Endothelial cell of umbilical vein (primary cell): ENCODE measurements at regions not wholly inside any gene's neighbourhood (a gene's known extent, or its start where the extent isn't known, plus 50 kb on each side); places are given as distances from the start of the nearest gene placed in this dataset.

Experiments
- EZH2 ChIP-seq: IDR thresholded peaks from 2 replicates; pipeline ENCODE4 v1.6.1; 2012; ENCODE audit warnings: borderline replicate concordance, low read depth, mild to moderate bottlenecking, moderate library complexity, low read length, inconsistent platforms; ENCODE audit not compliant: severe bottlenecking
- GATA2 ChIP-seq: IDR thresholded peaks from 2 replicates; pipeline ENCODE4 v1.7.0; 2011; ENCODE audit warnings: low read depth, mild to moderate bottlenecking, moderate library complexity, mixed read lengths, low read length; ENCODE audit not compliant: insufficient read length, insufficient read depth
- JUN ChIP-seq: IDR thresholded peaks from 2 replicates; pipeline ENCODE4 v1.6.1; 2011; ENCODE audit warnings: borderline replicate concordance, low read depth; ENCODE audit not compliant: insufficient read length, insufficient read depth
- MYC ChIP-seq: IDR thresholded peaks from one replicate; pipeline ENCODE4 v1.6.1; 2011; ENCODE audit warnings: mild to moderate bottlenecking, low read depth, low read length
- POLR2A ChIP-seq: IDR thresholded peaks from 2 replicates; pipeline ENCODE4 v1.6.1; 2012; ENCODE audit warnings: low read depth, mild to moderate bottlenecking, control low read depth, low read length
- POLR2AphosphoS5 ChIP-seq: IDR thresholded peaks from 2 replicates; pipeline ENCODE4 v1.6.1; 2012; ENCODE audit warnings: low read depth, mild to moderate bottlenecking, control low read depth, low read length, moderate library complexity; ENCODE audit not compliant: insufficient read depth
- TF ChIP-seq, protein P1 (sequence below), 2 donors: IDR thresholded peaks; 1 replicate in 1 of 2; 2 replicates in 1 of 2; pipeline ENCODE4 v1.5.1; 2011; ENCODE audit warnings: low read length in 2 of 2, mild to moderate bottlenecking in 2 of 2, moderate library complexity in 2 of 2, control low read depth in 1 of 2, inconsistent platforms in 1 of 2, low read depth in 1 of 2; ENCODE audit not compliant: insufficient read depth in 1 of 2; ENCODE audit errors: extremely low read depth in 1 of 2
- TF ChIP-seq, protein P2 (sequence below): IDR thresholded peaks from 2 replicates; pipeline ENCODE4 v1.6.1; 2011; ENCODE audit not compliant: insufficient read depth, insufficient read length

DNA sequence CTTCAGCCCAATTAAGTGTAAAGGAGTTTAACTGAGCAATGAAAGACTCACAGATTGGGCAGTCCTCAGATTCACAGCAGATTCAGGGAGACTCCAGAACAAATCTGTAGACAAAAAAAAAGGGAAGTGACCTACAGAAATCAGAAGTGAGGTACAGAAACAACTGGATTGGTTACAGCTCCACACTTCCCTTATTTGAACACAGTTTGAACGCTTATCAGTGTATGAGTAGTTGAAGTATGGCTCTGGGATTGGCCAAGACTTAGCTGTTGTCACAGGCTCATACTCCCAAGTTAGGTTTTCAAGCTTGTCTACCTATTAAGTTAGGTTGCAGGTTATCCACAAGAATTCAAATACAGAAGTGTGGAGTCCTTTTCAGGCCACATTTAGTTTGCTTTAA, 112.4 kb upstream of the ELOVL6 start:
- TF ChIP-seq MYC (no peak), POLR2A (no peak), POLR2AphosphoS5 (no peak), GATA2 (no peak), JUN (no peak), EZH2 (no peak)
- TF ChIP-seq, protein P1, sequence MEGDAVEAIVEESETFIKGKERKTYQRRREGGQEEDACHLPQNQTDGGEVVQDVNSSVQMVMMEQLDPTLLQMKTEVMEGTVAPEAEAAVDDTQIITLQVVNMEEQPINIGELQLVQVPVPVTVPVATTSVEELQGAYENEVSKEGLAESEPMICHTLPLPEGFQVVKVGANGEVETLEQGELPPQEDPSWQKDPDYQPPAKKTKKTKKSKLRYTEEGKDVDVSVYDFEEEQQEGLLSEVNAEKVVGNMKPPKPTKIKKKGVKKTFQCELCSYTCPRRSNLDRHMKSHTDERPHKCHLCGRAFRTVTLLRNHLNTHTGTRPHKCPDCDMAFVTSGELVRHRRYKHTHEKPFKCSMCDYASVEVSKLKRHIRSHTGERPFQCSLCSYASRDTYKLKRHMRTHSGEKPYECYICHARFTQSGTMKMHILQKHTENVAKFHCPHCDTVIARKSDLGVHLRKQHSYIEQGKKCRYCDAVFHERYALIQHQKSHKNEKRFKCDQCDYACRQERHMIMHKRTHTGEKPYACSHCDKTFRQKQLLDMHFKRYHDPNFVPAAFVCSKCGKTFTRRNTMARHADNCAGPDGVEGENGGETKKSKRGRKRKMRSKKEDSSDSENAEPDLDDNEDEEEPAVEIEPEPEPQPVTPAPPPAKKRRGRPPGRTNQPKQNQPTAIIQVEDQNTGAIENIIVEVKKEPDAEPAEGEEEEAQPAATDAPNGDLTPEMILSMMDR (IDR thresholded peaks at IDR 0.05; ENCODE audit: extremely low read depth in 1 of 2, insufficient read depth in 1 of 2, low read depth in 1 of 2, low read length in 2 of 2): no peak
- TF ChIP-seq, protein P2, sequence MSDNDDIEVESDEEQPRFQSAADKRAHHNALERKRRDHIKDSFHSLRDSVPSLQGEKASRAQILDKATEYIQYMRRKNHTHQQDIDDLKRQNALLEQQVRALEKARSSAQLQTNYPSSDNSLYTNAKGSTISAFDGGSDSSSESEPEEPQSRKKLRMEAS: no peak
